Uterus (tissue), 3 donors: ENCODE measurements at regions not wholly inside any gene's neighbourhood (a gene's known extent, or its start where the extent isn't known, plus 50 kb on each side); places are given as distances from the start of the nearest gene placed in this dataset.

ENCODE experiments used
- DNase-seq, 2 donors: peaks; one replicate each; pipeline ENCODE4 v3.0.0-alpha.2; 2019 to 2020
- H3K27ac ChIP-seq, 2 donors: fragments of 200-600 bp; sonication (generic); 1 replicate in 1 of 2; 2 replicates in 1 of 2; pipeline ENCODE4 v1.5.1; 2016 to 2018
- H3K27me3 ChIP-seq, 2 donors: fragments of 200-600 bp; sonication (generic); one replicate each; pipeline ENCODE4 v1.5.1; 2018 to 2019; ENCODE audit warnings: control low read depth in 1 of 2
- H3K36me3 ChIP-seq, 2 donors: fragments of 200-600 bp; sonication (generic); one replicate each; pipeline ENCODE4 v1.5.1; 2019; ENCODE audit warnings: control low read depth in 1 of 2
- H3K4me1 ChIP-seq, 2 donors: fragments of 200-600 bp; sonication (generic); one replicate each; pipeline ENCODE4 v1.5.1; 2018 to 2019; ENCODE audit warnings: control low read depth in 1 of 2
- H3K4me3 ChIP-seq, 2 donors: fragments of 200-600 bp; sonication (generic); 1 replicate in 1 of 2; 2 replicates in 1 of 2; pipeline ENCODE4 v1.5.1; 2018 to 2019; ENCODE audit warnings: mild to moderate bottlenecking in 1 of 2
- H3K9me3 ChIP-seq, 2 donors: fragments of 200-600 bp; sonication (generic); one replicate each; pipeline ENCODE4 v1.5.1; 2019; ENCODE audit warnings: control low read depth in 1 of 2
- POLR2A ChIP-seq, 2 donors: fragments of 450-650 bp; IDR thresholded peaks; one replicate each; pipeline ENCODE4 v1.6.1; 2016; ENCODE audit warnings: antibody characterized with exemption in 2 of 2, mild to moderate bottlenecking in 1 of 2, moderate library complexity in 1 of 2
- intact Hi-C: fragments of 100-400 bp; cut with DNase I; formaldehyde crosslinking; loops from one replicate; pipeline ENCODE4 v1.15.1; 2023; ENCODE audit warnings: low total_unique reads
- TF ChIP-seq, protein P1 (sequence below), 4 experiments: fragments of 200-600 bp in 2 of 4; fragments of 450-650 bp in 2 of 4; sonication (generic) in 2 of 4; IDR thresholded peaks; one replicate each; pipeline ENCODE4 v1.5.1; 2016 to 2019; ENCODE audit warnings: antibody characterized with exemption in 4 of 4, mild to moderate bottlenecking in 2 of 4, moderate library complexity in 1 of 4
- donor health status: DM: yes; HTN: yes; CAD: no.

DNA sequence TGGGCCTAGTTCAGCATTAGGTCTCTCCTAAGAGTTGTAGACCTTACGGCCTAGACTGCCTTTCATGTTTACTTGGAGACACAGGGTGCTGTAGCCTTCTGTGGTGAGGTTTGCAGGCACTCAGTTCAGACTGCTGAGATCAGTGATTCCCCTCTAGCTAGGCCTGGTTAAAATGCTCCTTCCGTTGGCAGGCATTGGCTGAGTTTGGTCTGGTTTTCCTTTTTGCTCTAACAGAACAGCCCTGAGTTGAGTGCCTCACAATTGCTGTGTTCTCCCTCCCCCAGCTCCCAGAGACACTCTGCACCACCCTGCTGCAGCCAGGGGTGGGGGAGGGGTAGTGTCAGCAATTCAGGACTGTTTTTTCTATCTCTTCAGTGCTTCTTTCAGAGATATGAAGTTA, 178.9 kb upstream of the DYRK2 start:
- no peak overlapping the region for H3K4me3 ChIP-seq
- H3K27ac ChIP-seq = peak overlapping the region in 1 of 2 donors; percentile 15
- peak; percentile 24 to 32 for DNase-seq
- TF ChIP-seq POLR2A (IDR thresholded peaks at IDR 0.05) = no peak
- TF ChIP-seq, protein P1, sequence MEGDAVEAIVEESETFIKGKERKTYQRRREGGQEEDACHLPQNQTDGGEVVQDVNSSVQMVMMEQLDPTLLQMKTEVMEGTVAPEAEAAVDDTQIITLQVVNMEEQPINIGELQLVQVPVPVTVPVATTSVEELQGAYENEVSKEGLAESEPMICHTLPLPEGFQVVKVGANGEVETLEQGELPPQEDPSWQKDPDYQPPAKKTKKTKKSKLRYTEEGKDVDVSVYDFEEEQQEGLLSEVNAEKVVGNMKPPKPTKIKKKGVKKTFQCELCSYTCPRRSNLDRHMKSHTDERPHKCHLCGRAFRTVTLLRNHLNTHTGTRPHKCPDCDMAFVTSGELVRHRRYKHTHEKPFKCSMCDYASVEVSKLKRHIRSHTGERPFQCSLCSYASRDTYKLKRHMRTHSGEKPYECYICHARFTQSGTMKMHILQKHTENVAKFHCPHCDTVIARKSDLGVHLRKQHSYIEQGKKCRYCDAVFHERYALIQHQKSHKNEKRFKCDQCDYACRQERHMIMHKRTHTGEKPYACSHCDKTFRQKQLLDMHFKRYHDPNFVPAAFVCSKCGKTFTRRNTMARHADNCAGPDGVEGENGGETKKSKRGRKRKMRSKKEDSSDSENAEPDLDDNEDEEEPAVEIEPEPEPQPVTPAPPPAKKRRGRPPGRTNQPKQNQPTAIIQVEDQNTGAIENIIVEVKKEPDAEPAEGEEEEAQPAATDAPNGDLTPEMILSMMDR (IDR thresholded peaks at IDR 0.05) = no peak
- H3K27me3 ChIP-seq = no peaks in the 10 kb centered on the region
- H3K36me3 ChIP-seq = no peaks in the 10 kb centered on the region
- peaks cover 0 to 11% of the 10 kb centered on the region in 2 donors for H3K4me1 ChIP-seq
- intact Hi-C loops = no loop called here
- no peaks in the 10 kb centered on the region for H3K9me3 ChIP-seq

DNA sequence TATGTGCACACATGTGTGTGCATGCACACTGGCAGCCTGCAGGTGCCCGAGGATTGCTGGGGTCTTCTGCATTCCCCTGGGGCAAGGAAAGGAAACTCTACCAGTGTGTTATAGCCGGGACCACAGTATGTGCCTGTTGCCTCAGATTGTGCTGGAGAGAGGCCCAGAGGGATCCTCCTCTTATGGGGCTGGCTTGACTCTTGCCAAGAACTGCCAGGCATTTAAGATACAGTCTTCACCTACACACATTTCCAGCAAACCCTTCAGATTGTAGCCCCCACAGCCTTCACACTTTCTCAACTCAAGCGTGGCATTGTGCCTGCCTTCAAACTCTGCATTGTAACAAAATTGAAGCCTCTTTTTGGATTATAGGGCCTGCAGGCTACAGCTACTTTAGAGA, 176.7 kb upstream of the DYRK2 start:
- TF ChIP-seq, protein P1 (IDR thresholded peaks at IDR 0.05) = no peak
- TF ChIP-seq POLR2A (IDR thresholded peaks at IDR 0.05) = no peak
- peak overlapping the region in 1 of 2 donors; percentile 21 for H3K27ac ChIP-seq
- DNase-seq = peak in 1 of 2 donors; percentile 21
- H3K4me1 ChIP-seq = peaks cover 0 to 11% of the 10 kb centered on the region in 2 donors
- H3K27me3 ChIP-seq = no peaks in the 10 kb centered on the region
- no peaks in the 10 kb centered on the region for H3K36me3 ChIP-seq
- no peak overlapping the region for H3K4me3 ChIP-seq
- intact Hi-C loops = no loop called here
- H3K9me3 ChIP-seq = no peaks in the 10 kb centered on the region

DNA sequence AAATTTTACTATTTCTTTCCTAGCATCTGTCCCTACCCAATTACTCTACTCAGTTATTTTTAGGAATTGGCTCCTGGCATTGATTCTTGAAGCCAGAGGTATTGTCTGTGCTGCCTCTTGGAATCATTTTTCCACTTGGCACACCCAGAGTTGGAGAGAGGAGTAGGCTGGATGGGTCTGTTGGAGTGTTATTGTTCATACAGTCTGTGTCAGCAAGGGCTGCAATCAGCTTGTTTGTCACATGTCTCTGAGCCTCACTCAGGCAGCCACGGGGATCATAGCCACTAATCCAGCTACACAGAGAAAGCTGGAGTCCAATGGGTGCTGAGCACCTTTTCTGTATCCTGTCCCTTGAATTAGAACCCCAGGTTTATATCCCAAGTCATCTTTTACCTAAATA, 176.0 kb upstream of the DYRK2 start:
- DNase-seq = no peak
- intact Hi-C loops = no loop called here

DNA sequence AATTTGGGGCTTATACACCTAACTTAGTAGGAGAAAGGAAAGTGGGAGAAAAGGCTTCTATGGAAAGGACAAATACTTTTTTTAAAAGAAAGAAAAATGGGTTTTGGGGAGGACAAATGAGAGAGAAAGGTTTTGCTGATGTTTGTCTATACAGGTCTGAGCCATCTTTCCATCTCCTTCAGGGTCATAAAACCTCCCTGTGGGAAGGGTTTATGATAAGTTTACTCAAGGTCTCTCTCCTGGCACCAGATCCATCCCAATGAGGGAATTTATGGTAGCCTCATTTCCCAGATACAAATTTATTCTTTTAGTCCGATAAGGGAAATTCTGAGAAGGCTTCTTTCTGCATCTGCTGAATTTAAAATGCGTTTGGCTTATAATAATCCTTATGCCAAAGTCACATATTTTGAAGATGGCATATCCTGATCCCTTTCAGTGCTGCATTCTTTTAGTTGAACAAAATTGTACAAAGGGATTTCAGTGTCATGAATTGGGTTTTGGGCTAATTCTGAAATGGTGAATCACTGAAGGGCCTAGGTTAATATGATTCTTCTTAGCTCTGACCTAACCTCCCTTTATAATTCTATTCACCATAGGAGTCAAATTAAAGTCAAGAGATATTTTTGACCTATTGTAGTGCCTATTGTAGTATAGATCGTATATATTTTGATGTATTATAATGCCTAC, 173.5 kb upstream of the DYRK2 start:
- no peak overlapping the region for H3K4me3 ChIP-seq
- no peaks in the 10 kb centered on the region for H3K36me3 ChIP-seq
- TF ChIP-seq, protein P1 (IDR thresholded peaks at IDR 0.05) = no peak
- TF ChIP-seq POLR2A (IDR thresholded peaks at IDR 0.05) = no peak
- no peak for DNase-seq
- no peaks in the 10 kb centered on the region for H3K9me3 ChIP-seq
- intact Hi-C loops = no loop called here
- no peak overlapping the region for H3K27ac ChIP-seq
- peaks cover 0 to 5% of the 10 kb centered on the region in 2 donors for H3K4me1 ChIP-seq
- no peaks in the 10 kb centered on the region for H3K27me3 ChIP-seq

More for the DNA sequence above, 176.0 kb upstream of the DYRK2 start:
- no peak for TF ChIP-seq POLR2A (IDR thresholded peaks at IDR 0.05)
- TF ChIP-seq, protein P1 (IDR thresholded peaks at IDR 0.05) = no peak
- peaks cover 0 to 11% of the 10 kb centered on the region in 2 donors for H3K4me1 ChIP-seq
- H3K36me3 ChIP-seq = no peaks in the 10 kb centered on the region
- no peak overlapping the region for H3K4me3 ChIP-seq
- no peaks in the 10 kb centered on the region for H3K9me3 ChIP-seq
- H3K27me3 ChIP-seq = no peaks in the 10 kb centered on the region
- H3K27ac ChIP-seq = peak overlapping the region in 1 of 2 donors; percentile 21

DNA sequence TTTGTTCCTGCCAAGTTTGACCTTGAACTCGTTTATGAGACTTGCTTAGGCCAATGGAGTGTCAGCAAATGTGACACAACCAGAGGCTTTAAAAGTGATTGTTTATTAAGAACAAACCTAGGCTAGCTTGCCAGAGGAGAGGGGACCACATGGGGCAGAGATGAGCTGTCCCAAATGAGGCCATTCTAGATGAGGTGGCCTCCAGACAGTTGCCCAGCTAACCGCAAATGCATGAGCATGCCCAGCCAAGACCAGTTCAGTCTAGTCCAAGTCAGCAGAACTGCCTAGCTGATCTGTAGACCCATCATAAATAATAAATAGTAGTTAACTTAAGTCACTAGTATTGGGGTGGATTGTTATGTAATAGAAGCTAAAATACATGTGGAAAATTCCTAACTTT, 172.8 kb upstream of the DYRK2 start:
- H3K27me3 ChIP-seq = no peaks in the 10 kb centered on the region
- no peak overlapping the region for H3K27ac ChIP-seq
- no peak for TF ChIP-seq POLR2A (IDR thresholded peaks at IDR 0.05)
- TF ChIP-seq, protein P1 (IDR thresholded peaks at IDR 0.05) = no peak
- peaks cover 0 to 5% of the 10 kb centered on the region in 2 donors for H3K4me1 ChIP-seq
- intact Hi-C loops = no loop called here
- DNase-seq = no peak
- no peak overlapping the region for H3K4me3 ChIP-seq
- H3K9me3 ChIP-seq = no peaks in the 10 kb centered on the region
- no peaks in the 10 kb centered on the region for H3K36me3 ChIP-seq
